Sigmoid colon (tissue), 6 donors: ENCODE measurements at regions not wholly inside any gene's neighbourhood (a gene's known extent, or its start where the extent isn't known, plus 50 kb on each side); places are given as distances from the start of the nearest gene placed in this dataset.

ENCODE experiments used
- DNase-seq: peaks from one replicate; pipeline ENCODE4 v3.0.0-alpha.2; 2019
- H3K27ac ChIP-seq, 4 donors: fragments of 200-600 bp; sonication (generic); one replicate each; pipeline ENCODE4 v1.5.1; 2016 to 2019; ENCODE audit warnings: mild to moderate bottlenecking in 1 of 4
- H3K27me3 ChIP-seq, 3 donors: fragments of 200-600 bp; sonication (generic); one replicate each; pipeline ENCODE4 v1.5.1; 2019; ENCODE audit warnings: mild to moderate bottlenecking in 1 of 3
- H3K36me3 ChIP-seq, 4 donors: fragments of 200-600 bp; sonication (generic); one replicate each; pipeline ENCODE4 v1.5.1; 2016 to 2019
- H3K4me1 ChIP-seq, 4 donors: fragments of 200-600 bp; sonication (generic); one replicate each; pipeline ENCODE4 v1.5.1; 2017 to 2019
- H3K4me3 ChIP-seq, 4 donors: fragments of 200-600 bp; sonication (generic); one replicate each; pipeline ENCODE4 v1.5.1; 2017 to 2019; ENCODE audit warnings: mild to moderate bottlenecking in 2 of 4, moderate library complexity in 1 of 4
- H3K9me3 ChIP-seq, 4 donors: fragments of 200-600 bp in 3 of 4; sonication (generic) in 3 of 4; one replicate each; pipeline versions ENCODE4 v1.5.1 to v1.6.1; 2013 to 2019
- CTCF ChIP-seq, 4 experiments: fragments of 450-650 bp in 3 of 4; fragments of 200-600 bp in 1 of 4; IDR thresholded peaks; one replicate each; pipeline ENCODE4 v1.5.1; 2016 to 2019; ENCODE audit warnings: antibody characterized with exemption in 4 of 4, mild to moderate bottlenecking in 3 of 4, moderate library complexity in 2 of 4
- EP300 ChIP-seq, 4 donors: sonication (generic); formaldehyde crosslinking; IDR thresholded peaks; one replicate each; pipeline ENCODE4 v1.6.1; 2017; ENCODE audit warnings: antibody characterized with exemption in 4 of 4
- POLR2A ChIP-seq, 2 donors: fragments of 450-650 bp; IDR thresholded peaks; one replicate each; pipeline ENCODE4 v1.6.1; 2016; ENCODE audit warnings: antibody characterized with exemption in 2 of 2, mild to moderate bottlenecking in 2 of 2, moderate library complexity in 2 of 2
- POLR2AphosphoS5 ChIP-seq, 4 donors: sonication (generic); formaldehyde crosslinking; IDR thresholded peaks; one replicate each; pipeline ENCODE4 v1.6.1; 2017; ENCODE audit warnings: antibody characterized with exemption in 4 of 4
- WGBS, 2 donors: extraction: QIAGEN DNeasy Blood & Tissue Kit; methylation state at CpG; one replicate each; pipeline ENCODE4 v1.1.7; 2013; 5-methylcytosine and 5-hydroxymethylcytosine counted together
- intact Hi-C: fragments of 100-400 bp; cut with DNase I; formaldehyde crosslinking; loops from one replicate; pipeline ENCODE4 v1.15.1; 2023
- donor health status: healthy with polysubstance abuse.
- donor health status: healthy.

- intact Hi-C loops, result no loop called here
- Histone ChIP-seq H3K4me1 (no peaks in the 10 kb centered on the region), H3K27ac (no peak overlapping the region), H3K4me3 (no peak overlapping the region), H3K27me3 (no peaks in the 10 kb centered on the region), H3K9me3 (peaks cover 0 to 5% (median 0%) of the 10 kb centered on the region in 4 donors), H3K36me3 (no peaks in the 10 kb centered on the region)
- DNase-seq, result no peak
- no peak for TF ChIP-seq CTCF (IDR thresholded peaks at IDR 0.05)
- no peak for TF ChIP-seq POLR2A (IDR thresholded peaks at IDR 0.05)
- TF ChIP-seq EP300 (IDR thresholded peaks at IDR 0.05), result no peak
- TF ChIP-seq POLR2AphosphoS5 (IDR thresholded peaks at IDR 0.05), result no peak
- WGBS, 2 donors, result 87 to 91% methylated on average over 8 of the region's 8 CpGs
Observed at GRCh38 chr12:31875609-31875964, 83.6 kb upstream of the RESF1 start.

- no peaks in the 10 kb centered on the region for H3K36me3 ChIP-seq
- no peak overlapping the region for H3K4me3 ChIP-seq
- H3K9me3 ChIP-seq, result peaks cover 0 to 5% (median 0%) of the 10 kb centered on the region in 4 donors
- peak; percentile 65 for DNase-seq
- no peaks in the 10 kb centered on the region for H3K27me3 ChIP-seq
- TF ChIP-seq POLR2A (IDR thresholded peaks at IDR 0.05), result no peak
- TF ChIP-seq POLR2AphosphoS5 (IDR thresholded peaks at IDR 0.05), result peak in 1 of 4 donors; percentile 19
- TF ChIP-seq CTCF (IDR thresholded peaks at IDR 0.05), result no peak
- H3K27ac ChIP-seq, result peak overlapping the region in 2 of 4 donors; percentile 7 to 60
- WGBS, 2 donors, result 31 to 55% methylated on average over 6 of the region's 6 CpGs
- no peaks in the 10 kb centered on the region for H3K4me1 ChIP-seq
- intact Hi-C loops, result no loop called here
Observed at GRCh38 chr12:31874961-31875608, 84.1 kb upstream of the RESF1 start.

GRCh38 chr12:31872831-31873604 lies 86.2 kb upstream of the RESF1 start:
- WGBS, 2 donors, result 84 to 88% methylated on average over 19 of the region's 19 CpGs
- H3K27me3 ChIP-seq, result no peaks in the 10 kb centered on the region
- peaks cover 0 to 5% (median 0%) of the 10 kb centered on the region in 4 donors for H3K9me3 ChIP-seq
- no peaks in the 10 kb centered on the region for H3K4me1 ChIP-seq
- TF ChIP-seq EP300 (IDR thresholded peaks at IDR 0.05), result no peak
- no peak for TF ChIP-seq POLR2AphosphoS5 (IDR thresholded peaks at IDR 0.05)
- TF ChIP-seq POLR2A (IDR thresholded peaks at IDR 0.05), result no peak
- no peak for TF ChIP-seq CTCF (IDR thresholded peaks at IDR 0.05)
- no peaks in the 10 kb centered on the region for H3K36me3 ChIP-seq
- no peak overlapping the region for H3K4me3 ChIP-seq
- no peak overlapping the region for H3K27ac ChIP-seq
- intact Hi-C loops, result no loop called here
- DNase-seq, result no peak

- Histone ChIP-seq H3K36me3 (no peaks in the 10 kb centered on the region), H3K9me3 (peaks cover 0 to 5% (median 0%) of the 10 kb centered on the region in 4 donors), H3K4me3 (no peak overlapping the region), H3K4me1 (no peaks in the 10 kb centered on the region), H3K27me3 (no peaks in the 10 kb centered on the region), H3K27ac (no peak overlapping the region)
- intact Hi-C loops, result no loop called here
- DNase-seq, result no peak
- WGBS, 2 donors, result 90 to 96% methylated on average over 2 of the region's 2 CpGs
- TF ChIP-seq CTCF (IDR thresholded peaks at IDR 0.05), result no peak
- no peak for TF ChIP-seq POLR2A (IDR thresholded peaks at IDR 0.05)
- no peak for TF ChIP-seq POLR2AphosphoS5 (IDR thresholded peaks at IDR 0.05)
- TF ChIP-seq EP300 (IDR thresholded peaks at IDR 0.05), result no peak
Observed at GRCh38 chr12:31869972-31870371, 89.2 kb upstream of the RESF1 start.
